ENCODE measurements at regions not wholly inside any gene's neighbourhood (a gene's known extent, or its start where the extent isn't known, plus 50 kb on each side); places are given as distances from the start of the nearest gene placed in this dataset.
"Not testable (repeated sequence)": the region's sequence is repeated elsewhere in the genome, so short reads cannot be mapped to it uniquely, and the experiment has no call there.

DNA sequence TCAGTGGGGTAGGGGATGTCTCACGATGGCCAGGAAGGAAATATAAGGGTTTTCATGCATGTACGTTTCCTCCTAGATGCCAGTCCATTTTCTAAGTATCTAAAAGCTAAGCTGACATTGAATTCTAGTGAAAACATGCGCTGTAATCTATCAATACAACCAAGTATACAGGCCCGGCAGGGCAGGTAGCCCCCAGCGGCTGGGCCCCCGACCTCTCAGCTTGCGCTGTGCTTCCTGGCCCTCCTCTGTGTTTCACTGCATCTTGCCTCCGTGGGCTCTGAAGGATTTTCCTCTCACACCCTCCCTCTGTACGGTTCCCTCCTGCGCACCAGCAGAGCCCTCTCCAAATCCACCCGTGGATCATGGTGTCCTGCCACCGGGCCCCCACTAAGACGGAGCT lies 524.8 kb downstream of the ZNF516 start:
- 93 to 94% (median 93%) methylated on average over 13 of the region's 13 CpGs for WGBS, 3 donors
- Histone ChIP-seq H3K36me3 (ENCODE audit: insufficient read depth in 1 of 2, low read depth in 1 of 2) (no peaks in the 10 kb centered on the region), H3K27ac (no peak overlapping the region), H3K9me3 (no peaks in the 10 kb centered on the region), H3K4me3 (no peak overlapping the region), H3K27me3 (ENCODE audit: insufficient read depth in 3 of 3, low read length in 2 of 3) (no peaks in the 10 kb centered on the region), H3K4me1 (no peaks in the 10 kb centered on the region)
- intact Hi-C loops (cut with DNase I): no loop called here
- DNase-seq (no peak), ATAC-seq (no peak)
- TF ChIP-seq, protein P1, sequence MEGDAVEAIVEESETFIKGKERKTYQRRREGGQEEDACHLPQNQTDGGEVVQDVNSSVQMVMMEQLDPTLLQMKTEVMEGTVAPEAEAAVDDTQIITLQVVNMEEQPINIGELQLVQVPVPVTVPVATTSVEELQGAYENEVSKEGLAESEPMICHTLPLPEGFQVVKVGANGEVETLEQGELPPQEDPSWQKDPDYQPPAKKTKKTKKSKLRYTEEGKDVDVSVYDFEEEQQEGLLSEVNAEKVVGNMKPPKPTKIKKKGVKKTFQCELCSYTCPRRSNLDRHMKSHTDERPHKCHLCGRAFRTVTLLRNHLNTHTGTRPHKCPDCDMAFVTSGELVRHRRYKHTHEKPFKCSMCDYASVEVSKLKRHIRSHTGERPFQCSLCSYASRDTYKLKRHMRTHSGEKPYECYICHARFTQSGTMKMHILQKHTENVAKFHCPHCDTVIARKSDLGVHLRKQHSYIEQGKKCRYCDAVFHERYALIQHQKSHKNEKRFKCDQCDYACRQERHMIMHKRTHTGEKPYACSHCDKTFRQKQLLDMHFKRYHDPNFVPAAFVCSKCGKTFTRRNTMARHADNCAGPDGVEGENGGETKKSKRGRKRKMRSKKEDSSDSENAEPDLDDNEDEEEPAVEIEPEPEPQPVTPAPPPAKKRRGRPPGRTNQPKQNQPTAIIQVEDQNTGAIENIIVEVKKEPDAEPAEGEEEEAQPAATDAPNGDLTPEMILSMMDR (IDR thresholded peaks at IDR 0.05): no peak

DNA sequence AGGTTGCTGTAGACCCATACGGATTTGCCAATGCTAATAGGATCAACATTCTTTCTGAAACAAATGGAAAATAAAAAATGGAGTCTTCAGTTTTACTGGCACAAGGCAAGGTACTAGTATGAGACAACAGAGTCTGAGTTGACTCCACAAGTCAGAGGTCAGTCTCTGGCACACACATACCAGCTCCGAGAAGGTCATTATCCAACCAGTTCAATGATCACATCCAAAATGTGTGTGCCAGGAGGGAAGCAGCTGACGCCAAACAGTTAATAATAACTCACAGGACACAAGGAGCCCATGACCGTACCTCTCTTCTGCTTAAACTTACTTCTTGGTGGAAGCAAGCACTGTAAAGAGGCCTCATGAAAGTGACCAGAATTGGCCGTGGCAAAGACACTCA lies 528.6 kb downstream of the ZNF516 start:
- intact Hi-C loops (cut with DNase I): no loop called here

GRCh38 chr18:75962036-75962572 lies 532.9 kb downstream of the ZNF516 start:
- TF ChIP-seq, protein P1 (IDR thresholded peaks at IDR 0.05): no peak
- Histone ChIP-seq H3K27ac (no peak overlapping the region), H3K36me3 (ENCODE audit: insufficient read depth in 1 of 2, low read depth in 1 of 2) (no peaks in the 10 kb centered on the region), H3K9me3 (no peaks in the 10 kb centered on the region), H3K27me3 (ENCODE audit: insufficient read depth in 3 of 3, low read length in 2 of 3) (no peaks in the 10 kb centered on the region), H3K4me1 (no peaks in the 10 kb centered on the region), H3K4me3 (no peak overlapping the region)
- intact Hi-C loops (cut with DNase I): no loop called here
- WGBS, 3 donors: 86 to 94% (median 90%) methylated on average over 7 of the region's 7 CpGs
- no peak for DNase-seq
- ATAC-seq: no peak

More for the DNA sequence above, 528.6 kb downstream of the ZNF516 start:
- ATAC-seq (peak in 3 of 4 donors; percentile 68 to 88 (median 70)), DNase-seq (no peak)
- WGBS, 3 donors: 44 to 56% (median 46%) methylated on average over 5 of the region's 5 CpGs
- Histone ChIP-seq H3K27ac (no peak overlapping the region), H3K27me3 (ENCODE audit: insufficient read depth in 3 of 3, low read length in 2 of 3) (no peaks in the 10 kb centered on the region), H3K36me3 (ENCODE audit: insufficient read depth in 1 of 2, low read depth in 1 of 2) (no peaks in the 10 kb centered on the region), H3K4me1 (no peaks in the 10 kb centered on the region), H3K4me3 (no peak overlapping the region), H3K9me3 (no peaks in the 10 kb centered on the region)
- TF ChIP-seq, protein P1 (IDR thresholded peaks at IDR 0.05): no peak

- intact Hi-C loops (cut with DNase I); H3K27ac ChIP-seq; H3K4me3 ChIP-seq; DNase-seq; H3K9me3 ChIP-seq; H3K27me3 ChIP-seq (ENCODE audit: insufficient read depth in 3 of 3, low read length in 2 of 3); H3K4me1 ChIP-seq; H3K36me3 ChIP-seq (ENCODE audit: insufficient read depth in 1 of 2, low read depth in 1 of 2): not testable (repeated sequence)
- WGBS, 3 donors: 42 to 58% (median 55%) methylated on average over 4 of the region's 4 CpGs
- ATAC-seq: peak in 3 of 4 donors; percentile 39 to 91 (median 86)
Measured at GRCh38 chr18:75960356-75960755, 532.9 kb upstream of the SMIM21 start.

DNA sequence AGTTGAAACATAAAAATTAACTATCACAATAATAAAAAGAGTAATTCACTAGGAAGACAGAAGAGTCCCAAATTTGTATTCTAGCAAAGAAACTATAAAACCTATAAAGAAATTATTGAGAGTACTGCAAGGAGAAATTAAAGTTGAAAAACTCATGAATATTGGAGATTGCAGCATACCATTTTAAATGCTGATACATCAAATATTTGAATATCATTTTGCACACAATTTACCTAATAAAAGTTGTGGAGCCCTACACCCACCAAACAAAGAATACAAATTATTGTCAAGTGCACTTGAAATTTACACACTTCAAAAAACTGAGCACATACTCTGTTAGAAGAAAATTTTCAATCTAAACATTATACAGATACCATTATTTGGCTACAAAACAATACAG lies 531.6 kb upstream of the SMIM21 start:
- Histone ChIP-seq H3K4me3 (no peak overlapping the region), H3K36me3 (ENCODE audit: insufficient read depth in 1 of 2, low read depth in 1 of 2) (no peaks in the 10 kb centered on the region), H3K27me3 (ENCODE audit: insufficient read depth in 3 of 3, low read length in 2 of 3) (no peaks in the 10 kb centered on the region), H3K27ac (no peak overlapping the region), H3K9me3 (no peaks in the 10 kb centered on the region), H3K4me1 (no peaks in the 10 kb centered on the region)
- intact Hi-C loops (cut with DNase I): no loop called here
- TF ChIP-seq, protein P1 (IDR thresholded peaks at IDR 0.05): no peak
- ATAC-seq (no peak), DNase-seq (no peak)

Measured in psoas muscle (tissue), 7 donors.